HG03039 (cell line): ENCODE measurements at regions not wholly inside any gene's neighbourhood (a gene's known extent, or its start where the extent isn't known, plus 50 kb on each side); places are given as distances from the start of the nearest gene placed in this dataset.

ENCODE experiments used
- ATAC-seq: cut with Tn5 transposase; IDR thresholded peaks from one replicate; pipeline ENCODE4 v1.9.1; 2021; ENCODE audit warnings: mild to moderate bottlenecking, moderate library complexity; ENCODE audit not compliant: unreplicated experiment

- ATAC-seq = no peak
Measured at GRCh38 chr6:165829376-165829775, 166.3 kb upstream of the PDE10A start.

GRCh38 chr6:165827190-165827518, 164.1 kb upstream of the PDE10A start:
- ATAC-seq = no peak

GRCh38 chr6:165826487-165827189, 163.6 kb upstream of the PDE10A start:
- no peak for ATAC-seq

GRCh38 chr6:165825256-165825815, 162.3 kb upstream of the PDE10A start:
- no peak for ATAC-seq

- ATAC-seq = no peak
Measured at GRCh38 chr6:165823609-165824326, 160.7 kb upstream of the PDE10A start.

- ATAC-seq = no peak
Measured at GRCh38 chr6:165822501-165822900, 159.5 kb upstream of the PDE10A start.

- ATAC-seq = no peak
Measured at GRCh38 chr6:165821754-165822153, 158.7 kb upstream of the PDE10A start.

- ATAC-seq = no peak
Measured at GRCh38 chr6:165820934-165821333, 157.9 kb upstream of the PDE10A start.

GRCh38 chr6:165820407-165820806, 157.4 kb upstream of the PDE10A start:
- ATAC-seq = no peak

- no peak for ATAC-seq
Measured at GRCh38 chr6:165819394-165819793, 156.4 kb upstream of the PDE10A start.

GRCh38 chr6:165818200-165818599, 155.2 kb upstream of the PDE10A start:
- ATAC-seq = no peak

GRCh38 chr6:165817771-165818170, 154.7 kb upstream of the PDE10A start:
- no peak for ATAC-seq

- no peak for ATAC-seq
Measured at GRCh38 chr6:165817148-165817547, 154.1 kb upstream of the PDE10A start.

- no peak for ATAC-seq
Measured at GRCh38 chr6:165814679-165815078, 151.6 kb upstream of the PDE10A start.

- no peak for ATAC-seq
Measured at GRCh38 chr6:165811512-165811911, 148.5 kb upstream of the PDE10A start.

GRCh38 chr6:165808021-165808420, 145.0 kb upstream of the PDE10A start:
- ATAC-seq = no peak

- no peak for ATAC-seq
Measured at GRCh38 chr6:165807249-165807960, 144.4 kb upstream of the PDE10A start.

GRCh38 chr6:165806126-165806810, 143.2 kb upstream of the PDE10A start:
- no peak for ATAC-seq

GRCh38 chr6:165805636-165806035, 142.6 kb upstream of the PDE10A start:
- no peak for ATAC-seq

- ATAC-seq = no peak
Measured at GRCh38 chr6:165805067-165805555, 142.1 kb upstream of the PDE10A start.
